IMR-90 (cell line): ENCODE measurements at regions not wholly inside any gene's neighbourhood (a gene's known extent, or its start where the extent isn't known, plus 50 kb on each side); places are given as distances from the start of the nearest gene placed in this dataset.
A peak's percentile ranks its signal among the peaks of the same experiment; 100 is the strongest.

Source experiments
- ATAC-seq: fragments of 200-7000 bp; cut with Tn5 transposase; 2 replicates; pipeline ENCODE4 v1.9.1; 2020; ENCODE audit warnings: low read depth, mild to moderate bottlenecking, moderate library complexity
- BruUV-seq: library from RNA; stranded (reverse); fragments of 400-500 nt; replicated peaks from 2 replicates; lab custom pipeline; 2021; lab: Mats Ljungman, UMichigan
- CTCF ChIA-PET: fragments of 300-600 bp; formaldehyde crosslinking; extraction: SDS; loops from one replicate; lab custom pipeline; 2021; ENCODE audit warnings: antibody characterized with exemption; lab: Yijun Ruan, JAX
- POLR2A ChIA-PET: fragments of 300-600 bp; sonication (Branson Sonifier 250); formaldehyde crosslinking; loops from one replicate; lab custom pipeline; 2022; ENCODE audit warnings: antibody characterized with exemption; ENCODE audit not compliant: unreplicated experiment; lab: Charles Lee
- DNase-seq: peaks from one replicate; pipeline ENCODE4 v3.0.0; 2013
- H2AFZ ChIP-seq: replicated peaks from 2 replicates; pipeline ENCODE3; 2013; ENCODE audit warnings: low read length, mild to moderate bottlenecking; ENCODE audit not compliant: poor library complexity
- H2AK5ac ChIP-seq: 2 replicates; pipeline ENCODE4 v1.6.1; 2013; ENCODE audit warnings: low read depth, low read length, inconsistent platforms
- H2AK9ac ChIP-seq: replicated peaks from 2 replicates; pipeline ENCODE3; 2013; ENCODE audit warnings: mild to moderate bottlenecking, low read depth, low read length, moderate library complexity; ENCODE audit not compliant: poor library complexity
- H2BK120ac ChIP-seq: 2 replicates; pipeline ENCODE4 v1.6.1; 2013; ENCODE audit warnings: low read depth, low read length, inconsistent platforms
- H2BK15ac ChIP-seq: 3 replicates; pipeline ENCODE4 v1.6.1; 2013; ENCODE audit warnings: low read depth, low read length, inconsistent platforms
- H2BK20ac ChIP-seq: 2 replicates; pipeline ENCODE4 v1.6.1; 2013; ENCODE audit warnings: low read depth, mild to moderate bottlenecking, inconsistent platforms, low read length, moderate library complexity
- H2BK5ac ChIP-seq: 2 replicates; pipeline ENCODE4 v1.6.1; 2013; ENCODE audit warnings: mild to moderate bottlenecking, low read depth, low read length, inconsistent platforms; ENCODE audit not compliant: poor library complexity, severe bottlenecking
- H3K14ac ChIP-seq: replicated peaks from 2 replicates; pipeline ENCODE4 v1.6.1; 2013; ENCODE audit warnings: low read depth, low read length, inconsistent platforms
- H3K18ac ChIP-seq: 2 replicates; pipeline ENCODE4 v1.6.1; 2013; ENCODE audit warnings: low read depth, low read length, control low read depth
- H3K23ac ChIP-seq: 2 replicates; pipeline ENCODE4 v1.6.1; 2013; ENCODE audit warnings: low read depth, low read length, inconsistent platforms
- H3K27ac ChIP-seq: 2 replicates; pipeline ENCODE4 v1.5.1; 2013; ENCODE audit warnings: mild to moderate bottlenecking, control low read depth, low read length; ENCODE audit not compliant: insufficient read depth
- H3K27me3 ChIP-seq: 2 replicates; pipeline ENCODE4 v1.6.1; 2013; ENCODE audit warnings: low read length; ENCODE audit not compliant: control insufficient read depth, insufficient read depth
- H3K36me3 ChIP-seq: 2 replicates; pipeline ENCODE4 v1.6.1; 2013; ENCODE audit warnings: low read length, mixed read lengths; ENCODE audit not compliant: control insufficient read depth, insufficient read depth
- H3K4ac ChIP-seq: 2 replicates; pipeline ENCODE4 v1.6.1; 2013; ENCODE audit warnings: low read depth, low read length, inconsistent platforms
- H3K4me1 ChIP-seq: 2 replicates; pipeline ENCODE4 v1.6.1; 2013; ENCODE audit warnings: low read length, mixed read lengths; ENCODE audit not compliant: control insufficient read depth, insufficient read depth
- H3K4me2 ChIP-seq: 2 replicates; pipeline ENCODE4 v1.6.1; 2013; ENCODE audit warnings: low read depth, mild to moderate bottlenecking, control low read depth, low read length, moderate library complexity
- H3K4me3 ChIP-seq: 2 replicates; pipeline ENCODE4 v1.5.1; 2013; ENCODE audit warnings: low read depth, mild to moderate bottlenecking, control low read depth, low read length, moderate library complexity; ENCODE audit not compliant: insufficient read depth
- H3K56ac ChIP-seq: 2 replicates; pipeline ENCODE4 v1.6.1; 2013; ENCODE audit warnings: low read length, inconsistent platforms; ENCODE audit not compliant: insufficient read depth; ENCODE audit errors: extremely low read depth
- H3K79me1 ChIP-seq, 2 experiments: 2 replicates each; pipeline ENCODE4 v1.6.1; 2013; ENCODE audit warnings: low read length in 2 of 2, inconsistent platforms in 1 of 2, low read depth in 1 of 2
- H3K9ac ChIP-seq: 2 replicates; pipeline ENCODE4 v1.6.1; 2013; ENCODE audit warnings: low read depth, low read length, control low read depth
- H3K9me1 ChIP-seq: 2 replicates; pipeline ENCODE4 v1.6.1; 2013; ENCODE audit warnings: low read length, inconsistent platforms; ENCODE audit not compliant: insufficient read depth
- H3K9me3 ChIP-seq: 2 replicates; pipeline ENCODE4 v1.6.1; 2013; ENCODE audit warnings: low read length; ENCODE audit not compliant: control insufficient read depth, insufficient read depth
- H4K20me1 ChIP-seq: 2 replicates; pipeline ENCODE4 v1.6.1; 2013; ENCODE audit warnings: low read length, inconsistent platforms; ENCODE audit not compliant: insufficient read depth
- H4K5ac ChIP-seq: 2 replicates; pipeline ENCODE4 v1.6.1; 2013; ENCODE audit warnings: mild to moderate bottlenecking, low read depth, low read length, control low read depth
- H4K8ac ChIP-seq, 2 experiments: 2 replicates each; pipeline ENCODE4 v1.6.1; 2013; ENCODE audit warnings: low read depth in 2 of 2, low read length in 2 of 2, control low read depth in 1 of 2, inconsistent platforms in 1 of 2
- H4K91ac ChIP-seq: 2 replicates; pipeline ENCODE4 v1.6.1; 2013; ENCODE audit warnings: low read depth, low read length, inconsistent platforms; ENCODE audit not compliant: insufficient read depth
- CEBPB ChIP-seq: IDR thresholded peaks from 2 replicates; pipeline ENCODE4 v1.6.1; 2012; ENCODE audit warnings: low read depth, low read length, improper control_type of control experiment
- CTCF ChIP-seq: conservative IDR thresholded peaks from 2 replicates; pipeline ENCODE4 v1.5.1; 2012; ENCODE audit warnings: mild to moderate bottlenecking, low read depth, low read length, improper control_type of control experiment
- RCOR1 ChIP-seq: IDR thresholded peaks from 2 replicates; pipeline ENCODE4 v1.6.1; 2012; ENCODE audit warnings: mild to moderate bottlenecking, low read length, improper control_type of control experiment; ENCODE audit not compliant: insufficient replicate concordance
- WGBS, 2 experiments: methylation state at CpG; one replicate each; pipeline versions ENCODE4 v1.1.5 to v1.1.7; 2013; ENCODE audit warnings: missing lambda C conversion rate in 2 of 2; ENCODE audit not compliant: insufficient read length in 1 of 2; ENCODE audit errors: extremely low coverage in 2 of 2; 5-methylcytosine and 5-hydroxymethylcytosine counted together
- dilution Hi-C: fragments of 300-500 bp; cut with HindIII; formaldehyde crosslinking; loops from one replicate; pipeline ENCODE4 v1.14.3; 2018; ENCODE audit warnings: low sequenced_read_pairs; ENCODE audit not compliant: unreplicated experiment
- in situ Hi-C: fragments of 300-500 bp; cut with MboI; formaldehyde crosslinking; loops from 3 replicates; pipeline ENCODE4 v1.14.3; 2019; ENCODE audit warnings: low sequenced_read_pairs, inconsistent platforms, mixed read lengths
- intact Hi-C: fragments of 100-400 bp; cut with micrococcal nuclease; formaldehyde crosslinking; loops from 2 replicates; pipeline ENCODE4 v1.10.0; 2022

- no peak overlapping the region for H3K14ac ChIP-seq
- DNase-seq = peak; percentile 93
- no TSS peak for BruUV-seq
These were observed 460.3 kb downstream of the KCTD12 start for GRCh38 chr13:76425935-76426334.

More at GRCh38 chr13:76425935-76426334, 460.3 kb downstream of the KCTD12 start:
- no peak overlapping the region for H3K9ac ChIP-seq
- 0% methylated on average over 1 of the region's 2 CpGs; no CpG with 5 or more reads in 1 of the 2 experiments for WGBS, 2 experiments
- H2BK5ac ChIP-seq = no peak overlapping the region
- ATAC-seq = peak; percentile 98
- no peak overlapping the region for H2BK15ac ChIP-seq
- intact Hi-C loops (no loop called here), dilution Hi-C loops (no loop called here), in situ Hi-C loops (no loop called here)
- no peak overlapping the region for H3K4me3 ChIP-seq
- H3K9me1 ChIP-seq = no peaks in the 10 kb centered on the region
- peak; percentile 44; the same call in 1 of the 2 replicates for TF ChIP-seq CEBPB
- no peak for TF ChIP-seq RCOR1
- no peak for TF ChIP-seq CTCF
- H4K5ac ChIP-seq = no peak overlapping the region
- H4K8ac ChIP-seq = no peak overlapping the region
- no peak overlapping the region for H4K91ac ChIP-seq
- H3K36me3 ChIP-seq = no peaks in the 10 kb centered on the region
- ChIA-PET POLR2A (no interaction called here), CTCF (no interaction called here)
- H3K23ac ChIP-seq = no peak overlapping the region
- no peak overlapping the region for H2AFZ ChIP-seq
- no peak overlapping the region for H2AK5ac ChIP-seq
- no peak overlapping the region for H3K56ac ChIP-seq
- H3K27ac ChIP-seq = peak overlapping the region; percentile 25; the same call in 1 of the 2 replicates
- H3K9me3 ChIP-seq = no peaks in the 10 kb centered on the region
- H3K4me1 ChIP-seq = peaks cover 2% of the 10 kb centered on the region
- H3K4me2 ChIP-seq = no peak overlapping the region
- H3K4ac ChIP-seq = no peak overlapping the region
- H2BK20ac ChIP-seq = no peak overlapping the region
- no peak overlapping the region for H3K18ac ChIP-seq
- no peak overlapping the region for H2AK9ac ChIP-seq
- no peaks in the 10 kb centered on the region for H4K20me1 ChIP-seq
- no peaks in the 10 kb centered on the region for H3K27me3 ChIP-seq
- H3K79me1 ChIP-seq = no peaks in the 10 kb centered on the region
- no peak overlapping the region for H2BK120ac ChIP-seq
